ENCODE measurements at regions not wholly inside any gene's neighbourhood (a gene's known extent, or its start where the extent isn't known, plus 50 kb on each side); places are given as distances from the start of the nearest gene placed in this dataset.

DNA sequence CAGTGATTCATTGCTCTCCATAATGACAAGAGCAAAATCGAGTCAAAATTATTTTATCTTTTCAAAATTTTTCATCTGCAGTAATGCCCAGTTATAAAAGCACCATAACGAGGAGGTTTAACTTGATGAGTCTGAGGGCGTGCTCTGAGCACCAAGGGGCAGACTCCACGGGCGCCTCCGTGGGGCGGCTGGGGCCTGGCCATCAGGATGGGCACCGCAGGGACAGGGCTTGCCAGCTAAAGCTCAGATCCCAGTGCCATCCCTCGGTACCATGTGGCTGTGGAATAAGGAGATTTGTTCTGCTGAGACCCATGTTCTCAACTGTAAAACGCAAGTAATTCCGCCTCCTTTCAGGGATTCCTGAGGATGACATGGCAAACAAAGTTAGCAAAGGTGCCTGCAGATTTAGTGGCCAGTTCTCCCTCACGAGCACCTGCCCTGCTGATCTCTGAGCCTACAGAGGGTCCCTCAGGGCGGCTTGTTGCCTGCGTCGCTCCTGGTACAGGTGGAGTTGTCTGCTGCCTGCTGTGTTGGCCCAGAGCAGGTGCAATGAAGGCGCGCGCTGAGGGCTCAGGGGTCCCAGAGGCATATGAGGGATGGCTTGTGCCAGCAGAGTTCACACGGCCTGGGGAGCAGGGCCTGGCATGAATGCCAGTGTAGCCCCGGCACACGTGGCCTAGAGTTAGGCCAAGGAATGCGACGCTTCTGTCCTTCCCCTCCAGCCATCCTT is 584.4 kb downstream of the TCERG1L start:
- TF ChIP-seq, protein P1, sequence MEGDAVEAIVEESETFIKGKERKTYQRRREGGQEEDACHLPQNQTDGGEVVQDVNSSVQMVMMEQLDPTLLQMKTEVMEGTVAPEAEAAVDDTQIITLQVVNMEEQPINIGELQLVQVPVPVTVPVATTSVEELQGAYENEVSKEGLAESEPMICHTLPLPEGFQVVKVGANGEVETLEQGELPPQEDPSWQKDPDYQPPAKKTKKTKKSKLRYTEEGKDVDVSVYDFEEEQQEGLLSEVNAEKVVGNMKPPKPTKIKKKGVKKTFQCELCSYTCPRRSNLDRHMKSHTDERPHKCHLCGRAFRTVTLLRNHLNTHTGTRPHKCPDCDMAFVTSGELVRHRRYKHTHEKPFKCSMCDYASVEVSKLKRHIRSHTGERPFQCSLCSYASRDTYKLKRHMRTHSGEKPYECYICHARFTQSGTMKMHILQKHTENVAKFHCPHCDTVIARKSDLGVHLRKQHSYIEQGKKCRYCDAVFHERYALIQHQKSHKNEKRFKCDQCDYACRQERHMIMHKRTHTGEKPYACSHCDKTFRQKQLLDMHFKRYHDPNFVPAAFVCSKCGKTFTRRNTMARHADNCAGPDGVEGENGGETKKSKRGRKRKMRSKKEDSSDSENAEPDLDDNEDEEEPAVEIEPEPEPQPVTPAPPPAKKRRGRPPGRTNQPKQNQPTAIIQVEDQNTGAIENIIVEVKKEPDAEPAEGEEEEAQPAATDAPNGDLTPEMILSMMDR (optimal IDR thresholded peaks at IDR 0.05 in 1 of 3, IDR thresholded peaks at IDR 0.05 in 1 of 3, conservative IDR thresholded peaks at IDR 0.05 in 1 of 3; ENCODE audit: extremely low read depth in 1 of 3, insufficient read depth in 2 of 3, low read length in 3 of 3): no peak
- TF ChIP-seq EZH2 (IDR thresholded peaks at IDR 0.05; ENCODE audit: low read length): no peak
